NCI-H2107 treated with DMSO at 0.1 percent for 48 hours (cell line): ENCODE measurements at regions not wholly inside any gene's neighbourhood (a gene's known extent, or its start where the extent isn't known, plus 50 kb on each side); places are given as distances from the start of the nearest gene placed in this dataset.

Experiments
- DNase-seq: peaks from one replicate; lab custom pipeline; 2025; ENCODE audit not compliant: unreplicated experiment; lab: John Stamatoyannopoulos, UW

GRCh38 chr21:19565587-19565986, 1162.0 kb upstream of the TMPRSS15 start:
- no peak for DNase-seq

GRCh38 chr21:19566975-19567374, 1163.4 kb upstream of the TMPRSS15 start:
- no peak for DNase-seq

DNA sequence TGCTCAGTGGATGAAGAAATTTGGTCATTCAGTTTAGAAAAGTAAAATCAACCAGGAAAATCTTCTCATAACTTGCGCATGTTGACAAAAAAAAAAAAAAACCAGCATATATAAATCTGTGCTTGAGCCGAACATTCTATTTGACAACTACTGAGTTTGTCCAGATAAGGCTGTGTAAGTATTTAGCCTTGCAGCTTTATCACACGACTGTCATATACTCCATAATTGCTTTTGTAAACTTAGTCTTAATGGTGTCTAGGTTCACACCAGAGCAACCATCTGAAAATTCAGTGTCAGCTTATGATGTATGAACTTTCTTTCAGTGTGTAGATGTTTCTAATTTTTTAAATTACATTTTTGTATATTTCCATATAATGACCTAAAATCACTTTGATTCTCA, 1173.8 kb upstream of the TMPRSS15 start:
- no peak for DNase-seq

GRCh38 chr21:19590044-19590443, 1186.5 kb upstream of the TMPRSS15 start:
- DNase-seq: no peak

GRCh38 chr21:19603011-19603593, 1199.5 kb upstream of the TMPRSS15 start:
- DNase-seq: no peak

DNA sequence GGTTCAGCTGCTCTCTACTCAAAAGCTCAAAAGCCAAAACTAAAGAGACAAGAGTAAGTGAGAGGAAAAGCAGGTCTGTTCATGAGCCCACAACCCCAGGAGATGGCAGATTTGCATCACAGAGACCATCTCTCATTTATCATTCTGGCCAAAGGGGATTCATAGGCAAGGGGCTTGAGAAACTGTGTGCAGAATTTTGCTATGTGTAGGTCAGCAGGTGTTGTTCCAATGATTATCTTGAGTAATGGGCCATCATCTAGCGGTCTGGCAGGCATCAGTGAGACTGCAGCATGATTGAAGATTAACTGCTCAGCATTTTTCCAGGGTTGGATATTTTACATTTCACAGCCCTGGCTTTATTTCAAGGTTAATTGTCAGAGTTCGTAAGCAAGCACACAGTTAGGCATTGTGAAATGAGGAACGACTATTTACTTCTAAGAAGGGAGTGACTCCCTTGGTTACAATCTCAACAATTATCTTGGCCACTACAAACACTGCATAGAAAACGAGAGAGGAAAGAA, 1204.6 kb upstream of the TMPRSS15 start:
- DNase-seq: no peak

DNA sequence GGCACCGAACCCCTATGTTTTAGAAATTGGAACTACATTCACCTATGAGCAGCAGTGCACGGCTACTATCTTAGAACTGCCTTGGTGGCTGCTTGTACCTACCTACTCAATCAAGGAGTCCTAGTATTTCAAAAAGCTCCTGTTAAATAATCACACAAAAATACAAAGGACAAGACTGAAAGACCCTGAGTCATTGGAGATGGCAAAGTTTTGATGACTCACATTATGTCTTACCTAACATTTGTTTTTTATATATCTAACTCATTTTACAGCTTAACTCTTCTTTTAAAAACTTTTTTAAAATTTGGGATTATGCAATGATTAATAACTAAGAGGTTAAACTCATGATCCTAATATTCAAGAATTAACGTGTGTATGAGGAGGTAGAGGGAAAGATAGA, 1206.0 kb upstream of the TMPRSS15 start:
- DNase-seq: no peak

GRCh38 chr21:19621837-19622496, 1218.4 kb upstream of the TMPRSS15 start:
- no peak for DNase-seq

- DNase-seq: peak; percentile 19
These were observed 1237.4 kb upstream of the TMPRSS15 start for GRCh38 chr21:19640964-19641363.

DNA sequence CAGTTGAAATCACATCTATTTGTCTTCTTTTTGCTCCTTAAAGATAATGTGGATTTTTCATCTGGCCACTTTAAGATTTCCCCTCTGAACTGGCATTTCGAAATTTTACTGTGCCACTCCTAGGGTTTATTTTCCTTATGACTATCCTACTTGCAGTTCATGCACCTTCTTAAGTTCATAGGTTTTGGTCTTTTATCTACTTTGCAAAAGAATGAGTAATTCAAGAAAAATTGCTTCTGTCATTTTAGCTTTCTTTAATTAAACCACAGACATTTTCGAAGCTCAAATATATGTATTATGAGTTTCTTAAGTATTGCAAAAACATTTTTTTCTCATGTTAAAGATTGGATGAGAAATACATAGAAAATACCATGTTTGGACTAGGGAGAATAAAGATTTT, 1244.8 kb upstream of the TMPRSS15 start:
- no peak for DNase-seq

DNA sequence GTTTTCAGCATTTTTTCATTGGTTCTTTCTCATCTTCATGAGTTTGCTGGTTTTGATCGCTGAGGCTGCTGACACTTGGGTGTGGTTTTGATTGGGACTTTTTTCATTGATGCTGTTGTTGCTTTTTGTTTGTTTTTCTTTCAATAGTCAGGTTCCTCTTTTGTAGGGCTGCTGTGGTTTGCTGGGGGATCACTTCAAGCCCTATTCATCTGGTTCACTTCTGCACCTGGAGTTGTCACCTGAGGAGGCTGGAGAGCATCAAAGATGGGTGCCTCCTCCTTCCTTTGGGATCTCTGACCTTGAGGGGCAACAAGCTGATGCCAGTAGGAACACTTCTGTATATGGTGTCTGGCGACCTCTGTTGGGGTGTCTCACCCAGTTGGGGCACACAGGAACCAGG, 1279.9 kb upstream of the TMPRSS15 start:
- DNase-seq: peak; percentile 12

DNA sequence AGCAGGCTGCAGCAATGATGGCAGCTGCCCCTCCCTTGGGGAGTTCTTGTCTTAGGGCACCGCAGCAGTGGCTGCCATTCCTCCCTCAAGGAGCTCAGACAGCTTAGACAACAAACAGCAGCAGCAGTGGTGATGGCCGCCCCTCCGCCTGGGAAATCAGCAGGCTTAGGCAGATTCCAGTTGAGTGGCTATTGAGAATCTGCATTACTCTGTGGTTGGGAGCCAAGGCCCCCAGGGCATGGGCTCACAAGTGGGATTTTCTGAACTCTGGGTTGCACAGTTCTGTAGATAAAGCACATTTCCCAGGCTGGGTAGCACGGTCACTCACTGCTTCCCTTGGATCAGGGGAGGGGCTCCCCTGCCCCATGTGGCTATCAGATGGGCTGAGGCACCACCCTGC, 1280.7 kb upstream of the TMPRSS15 start:
- no peak for DNase-seq

GRCh38 chr21:19692231-19692630, 1288.6 kb upstream of the TMPRSS15 start:
- DNase-seq: no peak

GRCh38 chr21:19695796-19696195, 1292.2 kb upstream of the TMPRSS15 start:
- DNase-seq: no peak

GRCh38 chr21:19700476-19700875, 1296.9 kb upstream of the TMPRSS15 start:
- no peak for DNase-seq

DNA sequence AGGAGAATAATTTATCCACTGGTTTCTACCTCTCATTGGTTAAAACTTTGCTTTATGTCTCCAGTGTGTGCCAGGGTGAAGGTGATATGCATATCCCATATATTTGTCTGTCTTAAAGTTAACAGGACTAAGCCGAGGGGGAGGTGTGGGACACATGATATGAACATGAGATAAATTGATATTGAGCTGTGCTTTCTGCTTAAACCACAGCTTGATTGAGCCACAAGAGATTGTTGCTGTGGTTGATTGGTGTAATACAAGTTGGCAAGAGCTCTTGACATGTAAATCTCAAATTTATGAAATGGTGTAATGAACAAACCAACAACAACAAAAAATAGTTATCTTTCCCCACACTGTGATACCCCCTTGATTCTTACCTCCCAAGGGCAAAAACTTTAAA, 1295.5 kb upstream of the NCAM2 start:
- DNase-seq: no peak

GRCh38 chr21:19704832-19705231, 1293.4 kb upstream of the NCAM2 start:
- no peak for DNase-seq

DNA sequence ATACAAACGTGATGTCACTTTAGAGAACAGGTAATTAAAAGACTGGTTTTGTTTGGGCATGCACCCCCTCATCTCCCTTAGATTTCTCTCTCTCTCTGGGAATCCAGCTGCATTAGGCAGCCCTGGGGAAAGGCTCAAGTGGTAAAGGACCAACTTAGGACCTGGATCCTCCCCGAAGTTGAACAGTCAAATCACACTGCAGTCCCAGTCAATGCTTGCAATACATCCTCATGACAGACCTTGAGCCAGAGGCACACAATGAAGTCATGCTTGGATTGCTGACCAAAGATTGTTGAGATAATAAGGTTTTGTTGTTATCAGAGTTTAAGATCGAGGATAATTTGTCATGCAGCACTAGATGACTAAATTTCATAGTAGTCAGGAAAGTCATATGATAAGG, 1285.8 kb upstream of the NCAM2 start:
- DNase-seq: no peak

- no peak for DNase-seq
These were observed 1284.9 kb upstream of the NCAM2 start for GRCh38 chr21:19713313-19713712.

- no peak for DNase-seq
These were observed 1274.1 kb upstream of the NCAM2 start for GRCh38 chr21:19724081-19724480.

DNA sequence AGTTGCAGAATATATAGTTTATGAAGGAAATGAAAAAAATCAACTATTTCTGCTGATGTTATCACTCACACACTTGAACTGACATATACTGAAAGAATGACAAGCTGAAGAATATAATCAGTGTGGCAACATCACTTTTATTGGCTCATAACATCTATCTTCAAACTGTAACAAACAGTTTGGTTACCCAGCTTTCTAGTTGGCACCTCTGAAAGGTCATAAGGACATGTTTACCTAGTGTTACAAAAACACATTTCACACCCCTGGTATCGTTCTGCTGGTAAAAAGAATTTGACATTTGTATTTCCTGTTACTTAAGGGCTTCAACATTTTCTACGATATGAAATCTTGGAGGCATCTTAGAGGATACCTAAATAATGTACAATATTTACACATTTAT, 1267.0 kb upstream of the NCAM2 start:
- DNase-seq: no peak

DNA sequence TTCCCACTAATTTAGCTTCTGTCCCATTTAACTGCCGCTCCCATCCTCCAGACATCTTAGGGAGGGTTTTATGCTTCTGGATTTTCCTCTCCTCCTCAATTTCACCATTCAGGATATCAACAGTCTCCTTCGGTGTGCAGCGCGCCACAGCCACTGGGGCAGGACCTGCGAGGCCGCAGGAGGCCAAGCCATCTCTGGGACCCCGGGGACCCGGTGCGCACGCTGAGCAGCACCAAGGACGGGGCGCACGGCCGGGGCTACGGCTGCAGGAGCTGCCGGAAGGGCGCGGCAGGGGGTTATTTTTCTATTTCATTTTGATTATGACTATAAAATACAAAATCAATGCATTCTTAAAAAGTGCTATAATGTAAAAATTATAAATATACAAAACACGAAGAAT, 1238.4 kb upstream of the NCAM2 start:
- no peak for DNase-seq

- no peak for DNase-seq
These were observed 1230.7 kb upstream of the NCAM2 start for GRCh38 chr21:19767546-19767945.
